ENCODE measurements at regions not wholly inside any gene's neighbourhood (a gene's known extent, or its start where the extent isn't known, plus 50 kb on each side); places are given as distances from the start of the nearest gene placed in this dataset.

DNA sequence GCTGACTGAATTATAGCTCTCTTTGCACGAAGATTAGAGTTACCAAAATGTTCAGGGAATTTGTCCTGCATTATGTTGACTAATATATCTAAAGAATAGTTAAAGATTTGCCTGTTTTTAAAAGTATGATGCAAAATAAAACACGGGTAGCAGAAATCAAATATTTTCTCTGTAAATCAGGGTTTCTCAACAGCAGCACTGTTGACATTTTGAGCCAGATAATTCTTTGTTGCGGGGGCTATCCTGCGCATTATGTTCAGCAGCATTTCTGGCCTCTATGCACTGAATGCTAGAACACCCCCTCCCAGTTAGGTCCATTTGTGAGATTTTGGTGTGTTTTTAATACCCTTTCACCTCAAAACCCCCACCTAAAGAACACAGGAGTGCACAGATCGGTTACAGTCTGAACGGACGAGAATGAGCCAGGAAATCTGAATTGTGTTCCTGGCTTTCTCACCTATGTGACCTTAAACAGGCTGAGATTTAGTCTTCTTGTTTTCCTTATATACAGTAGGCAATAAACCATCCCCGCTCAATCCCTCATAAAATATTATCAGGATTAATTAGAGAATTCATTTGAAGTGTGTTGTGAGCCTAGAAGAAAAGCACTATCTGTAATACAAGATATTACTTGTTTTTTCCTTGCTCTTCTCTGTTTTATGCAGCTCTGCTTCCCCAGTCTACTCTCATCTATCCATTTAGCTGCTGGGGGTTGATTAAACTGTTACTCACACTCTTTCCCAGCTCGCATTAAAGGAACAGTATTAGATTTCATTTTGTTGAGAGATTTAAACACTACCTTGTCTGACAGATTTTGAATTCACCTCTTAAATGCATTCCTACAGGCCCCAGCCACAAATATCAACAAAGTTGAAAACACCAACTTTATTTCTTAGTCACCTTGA is 247.5 kb upstream of the GOLIM4 start:
- DNase-seq = no peak

DNA sequence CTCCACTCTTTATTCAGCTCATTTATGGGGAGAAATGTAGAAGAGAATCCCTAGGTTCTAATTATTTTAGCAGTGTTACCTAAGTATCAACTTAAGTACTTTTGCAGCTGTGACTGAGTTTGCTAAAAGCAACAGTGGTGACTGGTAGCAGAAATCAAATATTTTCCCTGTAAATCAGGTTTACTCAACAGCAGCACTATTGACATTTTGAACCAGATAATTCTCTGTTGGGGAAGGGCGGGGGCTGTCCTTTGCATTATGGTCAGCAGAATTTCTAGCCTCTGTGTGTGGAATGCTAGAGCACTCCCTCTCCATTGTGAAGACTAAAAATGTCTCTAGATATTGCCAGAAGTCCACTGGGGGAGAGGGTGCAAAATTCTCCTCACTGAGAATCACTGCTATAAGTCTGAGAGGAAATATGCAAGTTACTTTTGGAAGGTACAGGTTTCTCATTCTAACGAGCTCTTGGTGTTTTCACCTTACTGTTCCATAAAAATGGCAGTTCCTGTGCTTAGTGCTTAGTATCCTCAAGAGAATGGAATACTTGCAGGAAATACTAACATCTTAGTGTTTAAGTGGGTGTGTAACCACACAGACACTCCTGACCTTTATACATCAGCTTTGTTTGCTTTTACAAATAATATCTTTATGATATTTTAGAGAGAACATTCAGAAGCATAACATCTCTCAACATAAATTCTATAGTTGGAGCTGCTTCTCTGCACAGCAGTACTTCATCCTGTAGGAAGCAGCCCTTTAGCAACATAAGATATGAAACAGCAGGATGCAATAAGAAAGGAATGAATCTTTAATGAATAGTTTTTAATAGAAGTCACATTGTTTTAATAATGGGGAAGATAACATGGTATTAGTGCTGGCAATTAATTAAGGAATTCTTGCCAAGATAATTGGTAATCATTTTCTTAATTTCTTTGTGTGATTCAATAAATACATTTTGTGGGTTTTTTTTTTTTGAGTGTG is 246.5 kb upstream of the GOLIM4 start:
- no peak for DNase-seq

- DNase-seq = no peak
Measured at GRCh38 chr3:168341192-168341815, 245.6 kb upstream of the GOLIM4 start.

DNA sequence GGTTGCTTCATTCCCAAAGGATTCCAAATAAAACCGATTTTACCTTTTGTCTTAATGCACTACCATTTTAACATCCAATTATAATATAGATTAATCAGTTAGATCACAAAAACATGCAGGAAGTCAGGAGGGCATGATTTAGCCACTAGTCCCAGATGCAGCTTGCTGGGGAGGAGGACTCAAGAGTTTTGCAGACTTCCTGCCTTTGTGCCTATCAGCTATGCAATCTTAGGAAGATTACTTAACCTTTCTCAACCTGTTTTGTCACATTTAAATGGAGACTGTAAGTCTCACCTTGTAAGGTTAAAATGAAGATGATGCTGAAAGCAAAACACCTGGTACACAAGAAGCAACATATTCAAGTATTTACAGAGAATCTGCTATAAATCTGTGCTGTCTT is 242.4 kb upstream of the GOLIM4 start:
- no peak for DNase-seq

DNA sequence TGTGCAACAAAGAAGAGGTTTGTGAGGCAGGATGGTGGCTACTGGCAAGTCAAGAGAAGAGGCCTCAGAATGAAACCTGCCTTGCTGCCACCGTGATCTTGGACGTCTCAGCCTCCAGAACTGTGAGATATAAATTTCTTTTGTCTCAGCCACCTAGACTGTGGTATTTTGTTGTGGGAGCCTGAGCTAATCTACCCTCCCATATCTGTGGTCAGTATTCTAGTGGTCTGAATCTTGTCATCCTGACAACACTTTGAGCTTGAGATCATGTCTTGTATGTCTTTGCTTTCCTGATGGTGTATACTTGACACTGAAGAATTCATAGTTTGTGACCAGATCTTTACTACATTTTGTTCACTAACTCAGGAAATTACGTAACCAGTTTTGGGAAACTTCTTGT is 240.6 kb upstream of the GOLIM4 start:
- no peak for DNase-seq

- DNase-seq = no peak
Measured at GRCh38 chr3:168333410-168333935, 237.7 kb upstream of the GOLIM4 start.

GRCh38 chr3:168331756-168332155 is 236.0 kb upstream of the GOLIM4 start:
- DNase-seq = no peak

- DNase-seq = no peak
Measured at GRCh38 chr3:168330983-168331382, 235.3 kb upstream of the GOLIM4 start.

GRCh38 chr3:168327856-168328255 is 232.1 kb upstream of the GOLIM4 start:
- no peak for DNase-seq

GRCh38 chr3:168325684-168326083 is 230.0 kb upstream of the GOLIM4 start:
- DNase-seq = no peak

DNA sequence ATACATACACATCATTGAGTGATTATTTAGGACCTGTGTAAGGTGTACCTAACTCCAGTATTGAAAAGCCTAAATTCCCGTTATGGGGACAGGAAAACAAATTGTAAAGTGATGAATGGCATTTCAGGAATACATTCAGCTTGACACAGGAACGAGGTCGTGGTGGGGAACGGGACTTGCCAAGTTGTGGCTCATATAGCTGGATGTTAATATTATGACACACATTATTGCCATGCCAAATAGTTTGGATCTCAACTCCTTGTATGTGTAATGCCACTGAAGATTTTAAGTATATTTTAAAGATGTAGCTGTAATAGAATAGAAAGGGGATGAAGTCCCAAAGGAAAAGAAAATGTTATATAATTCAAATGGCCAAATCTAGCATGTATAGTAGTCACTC is 227.2 kb upstream of the GOLIM4 start:
- no peak for DNase-seq

GRCh38 chr3:168314166-168314565 is 218.4 kb upstream of the GOLIM4 start:
- DNase-seq = no peak

DNA sequence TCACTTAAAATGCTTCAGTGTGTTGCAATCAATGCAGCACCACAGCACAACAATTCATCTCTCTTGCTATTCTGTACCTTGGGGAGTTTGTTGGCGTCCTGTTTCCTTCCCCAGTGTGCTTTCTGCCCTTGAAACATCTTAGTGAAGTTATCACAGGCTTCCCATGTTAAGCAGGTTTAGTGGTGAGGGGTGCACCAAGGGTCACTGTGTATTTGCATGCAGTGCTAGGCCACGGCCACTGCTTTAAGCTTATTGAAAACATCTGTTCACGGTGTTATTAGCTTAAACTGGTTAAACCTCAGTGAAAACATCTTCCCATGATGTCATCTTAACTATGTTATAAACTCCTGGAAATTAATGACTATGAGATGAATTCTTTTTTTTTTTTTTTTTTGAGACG is 217.3 kb upstream of the GOLIM4 start:
- no peak for DNase-seq

GRCh38 chr3:168307893-168308292 is 212.2 kb upstream of the GOLIM4 start:
- no peak for DNase-seq

- DNase-seq = no peak
Measured at GRCh38 chr3:168295027-168295426, 199.3 kb upstream of the GOLIM4 start.

- DNase-seq = no peak
Measured at GRCh38 chr3:168292296-168292695, 196.6 kb upstream of the GOLIM4 start.

DNA sequence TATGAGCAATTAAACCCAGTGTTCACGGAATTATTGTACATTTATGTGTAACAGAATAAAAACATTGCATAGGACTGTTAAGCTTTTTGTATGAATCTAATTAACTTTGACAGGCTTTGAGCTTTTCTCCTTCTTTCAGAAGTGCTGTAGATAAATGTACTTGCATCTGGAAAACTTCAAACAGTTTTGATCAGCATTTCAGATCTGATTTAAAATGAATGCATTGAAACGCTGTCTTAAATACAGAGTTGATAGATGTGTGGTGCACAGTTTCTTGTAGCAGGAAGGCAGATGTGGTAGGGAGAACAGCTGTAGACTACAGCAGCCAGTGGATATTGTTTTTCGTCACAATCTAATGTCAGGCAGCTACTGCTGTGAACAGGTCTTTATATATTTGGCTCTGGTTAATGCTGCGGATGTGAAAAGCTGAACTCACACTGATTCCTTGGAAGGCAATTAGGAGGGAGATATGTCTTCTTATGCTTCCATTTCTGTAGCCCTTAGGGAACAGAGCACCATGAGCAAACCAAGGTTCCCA is 193.8 kb upstream of the GOLIM4 start:
- no peak for DNase-seq

DNA sequence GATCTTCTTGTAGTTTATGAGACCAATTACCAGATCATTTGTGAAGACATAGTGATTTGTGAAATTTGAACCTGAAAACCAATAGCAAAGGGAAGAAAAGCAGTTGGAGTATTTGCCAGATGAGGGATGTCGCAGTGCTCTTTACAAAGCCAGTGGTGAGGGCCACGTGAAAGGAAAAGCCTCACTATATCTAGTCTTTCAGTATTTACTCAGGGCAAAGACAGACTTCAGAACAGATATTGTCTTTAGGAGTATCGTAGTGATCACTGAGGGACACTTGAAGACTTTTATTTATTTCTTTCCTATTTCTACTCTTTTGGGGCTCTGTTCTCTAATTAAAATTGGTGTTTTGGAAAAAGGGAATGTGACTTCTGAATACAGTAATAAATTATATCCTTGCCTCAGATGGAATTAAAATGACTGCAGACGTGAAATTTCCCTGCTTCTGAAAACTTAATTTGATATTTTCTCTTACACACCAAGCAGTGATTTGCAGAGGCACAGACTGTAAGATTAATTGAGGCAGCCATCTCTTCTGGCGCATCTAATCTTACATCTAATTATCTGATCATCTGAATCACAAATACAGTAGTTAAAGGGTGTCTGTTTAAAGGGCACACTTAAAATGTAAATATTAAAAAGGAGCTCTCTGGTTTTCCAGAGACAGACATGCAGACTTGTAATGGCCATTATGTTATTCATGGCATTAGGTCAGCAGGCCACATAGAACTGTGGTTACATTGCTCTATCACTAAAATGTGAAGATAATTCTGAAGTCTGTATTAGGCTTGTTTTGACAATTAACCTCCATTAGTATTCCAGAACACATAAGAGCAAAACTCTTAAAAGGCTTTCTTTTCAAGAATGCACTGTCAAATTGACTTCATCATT is 193.0 kb upstream of the GOLIM4 start:
- DNase-seq = no peak

- no peak for DNase-seq
Measured at GRCh38 chr3:168285506-168285905, 189.8 kb upstream of the GOLIM4 start.

DNA sequence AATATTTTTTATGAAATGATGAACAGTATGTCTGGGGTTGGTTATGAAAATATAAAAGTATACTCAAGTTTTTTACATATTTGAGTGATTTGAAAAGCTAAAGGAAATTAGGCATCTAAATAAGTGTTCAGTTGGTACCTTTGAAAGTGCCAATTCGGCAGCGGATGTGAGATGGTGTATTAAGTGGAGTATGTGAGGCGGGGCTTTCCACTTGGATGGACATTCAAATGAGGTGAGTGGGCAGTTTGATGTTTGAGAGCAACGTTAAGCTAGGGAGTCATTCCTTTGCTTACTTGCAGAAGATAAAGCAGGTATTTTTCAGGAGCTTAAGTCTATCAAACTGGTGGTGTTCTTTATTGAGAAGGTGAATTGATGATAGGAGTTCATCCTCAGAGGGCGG is 189.0 kb upstream of the GOLIM4 start:
- DNase-seq = no peak

GRCh38 chr3:168275662-168276061 is 179.9 kb upstream of the GOLIM4 start:
- no peak for DNase-seq

DNA sequence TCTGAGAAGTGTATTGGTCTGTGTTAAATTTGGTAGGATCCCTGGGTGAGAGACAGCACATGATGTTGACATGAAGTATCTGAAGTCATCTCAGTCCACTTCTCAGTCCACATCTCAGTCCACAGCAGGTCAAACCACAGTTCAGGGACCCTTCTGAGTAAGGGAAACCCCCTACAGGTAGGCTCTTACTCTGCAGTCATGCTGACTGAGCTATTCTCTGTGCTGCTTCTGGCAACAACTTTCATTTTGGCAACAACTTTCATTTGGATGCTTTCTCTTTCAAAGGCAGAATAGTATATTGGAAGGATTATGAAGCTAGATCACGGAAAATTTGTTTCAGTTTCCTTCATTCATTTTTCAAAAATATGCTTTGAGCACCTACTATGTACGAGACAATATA is 178.2 kb upstream of the GOLIM4 start:
- no peak for DNase-seq
